Osteoblast (primary cell): ENCODE measurements at regions not wholly inside any gene's neighbourhood (a gene's known extent, or its start where the extent isn't known, plus 50 kb on each side); places are given as distances from the start of the nearest gene placed in this dataset.

Source experiments
- DNase-seq: peaks from one replicate; pipeline ENCODE4 v3.0.0; 2011; ENCODE audit warnings: low spot score, mixed read lengths; ENCODE audit not compliant: insufficient read length; ENCODE audit errors: missing footprints
- H2AFZ ChIP-seq: 2 replicates; pipeline ENCODE4 v1.6.0; 2011; ENCODE audit warnings: mild to moderate bottlenecking, low read length
- H3K27ac ChIP-seq: 2 replicates; pipeline ENCODE4 v1.5.1; 2011; ENCODE audit warnings: mild to moderate bottlenecking, low read depth, low read length, moderate library complexity
- H3K27me3 ChIP-seq: 2 replicates; pipeline ENCODE4 v1.6.0; 2012; ENCODE audit warnings: mild to moderate bottlenecking, control low read depth, inconsistent platforms, low read length, moderate library complexity; ENCODE audit not compliant: insufficient read depth
- H3K36me3 ChIP-seq: 2 replicates; pipeline ENCODE4 v1.5.1; 2011; ENCODE audit warnings: mild to moderate bottlenecking, low read length, control low read depth, moderate library complexity; ENCODE audit not compliant: insufficient read depth
- H3K4me1 ChIP-seq: 2 replicates; pipeline ENCODE4 v1.5.1; 2011; ENCODE audit warnings: mild to moderate bottlenecking, low read length, control low read depth, moderate library complexity; ENCODE audit not compliant: insufficient read depth
- H3K4me2 ChIP-seq: 2 replicates; pipeline ENCODE4 v1.6.0; 2011; ENCODE audit warnings: mild to moderate bottlenecking, low read length; ENCODE audit not compliant: insufficient read depth
- H3K4me3 ChIP-seq: fragments of 200-600 bp; sonication (generic); 3 replicates; pipeline ENCODE4 v1.5.1; 2012; ENCODE audit warnings: mild to moderate bottlenecking, low read length, inconsistent platforms; ENCODE audit not compliant: insufficient read depth
- H3K79me2 ChIP-seq: 2 replicates; pipeline ENCODE4 v1.6.0; 2012; ENCODE audit warnings: mild to moderate bottlenecking, low read length, control low read depth, inconsistent platforms; ENCODE audit not compliant: insufficient read depth
- H3K9me3 ChIP-seq: 2 replicates; pipeline ENCODE4 v1.5.1; 2011; ENCODE audit warnings: low read depth, low read length, control low read depth
- H4K20me1 ChIP-seq: 2 replicates; pipeline ENCODE4 v1.6.0; 2012; ENCODE audit warnings: mild to moderate bottlenecking, low read length, control low read depth; ENCODE audit not compliant: insufficient read depth
- CTCF ChIP-seq: IDR thresholded peaks from 2 replicates; pipeline ENCODE4 v1.5.1; 2011; ENCODE audit warnings: mild to moderate bottlenecking, low read depth, low read length, moderate library complexity; ENCODE audit errors: extremely low read depth

GRCh38 chr11:15724601-15725000, 609.9 kb downstream of the INSC start:
- Histone ChIP-seq H4K20me1 (no peaks in the 10 kb centered on the region), H3K27me3 (peaks cover 16% of the 10 kb centered on the region), H3K36me3 (no peaks in the 10 kb centered on the region), H3K9me3 (no peaks in the 10 kb centered on the region), H3K4me1 (no peaks in the 10 kb centered on the region), H3K4me3 (no peak overlapping the region), H3K79me2 (no peaks in the 10 kb centered on the region), H2AFZ (no peak overlapping the region), H3K27ac (no peak overlapping the region), H3K4me2 (no peak overlapping the region)
- no peak for TF ChIP-seq CTCF
- DNase-seq: no peak

GRCh38 chr11:15725246-15725645, 610.5 kb downstream of the INSC start:
- Histone ChIP-seq H2AFZ (no peak overlapping the region), H3K79me2 (no peaks in the 10 kb centered on the region), H4K20me1 (no peaks in the 10 kb centered on the region), H3K27ac (no peak overlapping the region), H3K27me3 (peaks cover 15% of the 10 kb centered on the region), H3K4me3 (no peak overlapping the region), H3K9me3 (no peaks in the 10 kb centered on the region), H3K36me3 (no peaks in the 10 kb centered on the region), H3K4me1 (no peaks in the 10 kb centered on the region), H3K4me2 (no peak overlapping the region)
- TF ChIP-seq CTCF: no peak
- no peak for DNase-seq

- no peak overlapping the region for H2AFZ ChIP-seq
- peaks cover 15% of the 10 kb centered on the region for H3K27me3 ChIP-seq
- no peak overlapping the region for H3K4me3 ChIP-seq
- H4K20me1 ChIP-seq: no peaks in the 10 kb centered on the region
- H3K4me1 ChIP-seq: no peaks in the 10 kb centered on the region
- H3K27ac ChIP-seq: no peak overlapping the region
- H3K36me3 ChIP-seq: no peaks in the 10 kb centered on the region
- H3K79me2 ChIP-seq: no peaks in the 10 kb centered on the region
- no peaks in the 10 kb centered on the region for H3K9me3 ChIP-seq
- no peak for DNase-seq
- TF ChIP-seq CTCF: no peak
- no peak overlapping the region for H3K4me2 ChIP-seq
Measured at GRCh38 chr11:15726221-15726746, 611.6 kb downstream of the INSC start.

GRCh38 chr11:15726893-15727519, 612.3 kb downstream of the INSC start:
- Histone ChIP-seq H3K9me3 (no peaks in the 10 kb centered on the region), H3K4me2 (no peak overlapping the region), H3K4me1 (no peaks in the 10 kb centered on the region), H4K20me1 (no peaks in the 10 kb centered on the region), H2AFZ (no peak overlapping the region), H3K4me3 (no peak overlapping the region), H3K27me3 (peaks cover 15% of the 10 kb centered on the region), H3K36me3 (no peaks in the 10 kb centered on the region), H3K79me2 (no peaks in the 10 kb centered on the region), H3K27ac (no peak overlapping the region)
- DNase-seq: no peak
- no peak for TF ChIP-seq CTCF
